ENCODE measurements at regions not wholly inside any gene's neighbourhood (a gene's known extent, or its start where the extent isn't known, plus 50 kb on each side); places are given as distances from the start of the nearest gene placed in this dataset.
A peak's percentile ranks its signal among the peaks of the same experiment; 100 is the strongest.
"Not testable (repeated sequence)": the region's sequence is repeated elsewhere in the genome, so short reads cannot be mapped to it uniquely, and the experiment has no call there.

GRCh38 chr5:131005963-131006684 is 158.9 kb downstream of the HINT1 start:
- DNase-seq (ENCODE audit: low spot score), result peak; percentile 33
- Histone ChIP-seq H3K27me3 (no peaks in the 10 kb centered on the region), H3K4me2 (no peak overlapping the region)

GRCh38 chr5:131001507-131001906 is 163.5 kb downstream of the HINT1 start:
- H3K4me1 ChIP-seq, result no peaks in the 10 kb centered on the region
- H3K9ac ChIP-seq, result no peak overlapping the region
- TF ChIP-seq EZH2phosphoT487 (IDR thresholded peaks at IDR 0.05) (no peak), EZH2 (IDR thresholded peaks at IDR 0.05) (no peak)
- no peak overlapping the region for H3K4me2 ChIP-seq
- no peaks in the 10 kb centered on the region for H3K79me2 ChIP-seq (ENCODE audit: low read depth)
- DNase-seq (ENCODE audit: low spot score), result no peak
- no peaks in the 10 kb centered on the region for H4K20me1 ChIP-seq (ENCODE audit: low read depth)
- no peak overlapping the region for H3K4me3 Mint-ChIP-seq
- H3K4me1 Mint-ChIP-seq, result no peaks in the 10 kb centered on the region
- H3F3A ChIP-seq (ENCODE audit: low read depth), result no peaks in the 10 kb centered on the region
- no peak overlapping the region for H3K27ac ChIP-seq
- no peak overlapping the region for H3K27ac Mint-ChIP-seq
- no peaks in the 10 kb centered on the region for H3K36me3 Mint-ChIP-seq
- H3K9me3 Mint-ChIP-seq, result no peaks in the 10 kb centered on the region
- no peaks in the 10 kb centered on the region for H3K36me3 ChIP-seq
- H2AFZ ChIP-seq (replicated peaks), result no peak overlapping the region
- no peaks in the 10 kb centered on the region for H3K27me3 Mint-ChIP-seq (ENCODE audit: insufficient read depth, low read depth)
- H3K27me3 ChIP-seq, result no peaks in the 10 kb centered on the region
- no peak overlapping the region for H3K4me3 ChIP-seq
- no peaks in the 10 kb centered on the region for H3K9me3 ChIP-seq (ENCODE audit: low read depth)

More at GRCh38 chr5:131005963-131006684, 158.9 kb downstream of the HINT1 start:
- H3K4me1 Mint-ChIP-seq, result no peaks in the 10 kb centered on the region
- Histone ChIP-seq H3K36me3 (no peaks in the 10 kb centered on the region), H3K4me1 (no peaks in the 10 kb centered on the region), H3K9ac (no peak overlapping the region), H3K79me2 (ENCODE audit: low read depth) (no peaks in the 10 kb centered on the region), H3K4me3 (no peak overlapping the region), H4K20me1 (ENCODE audit: low read depth) (no peaks in the 10 kb centered on the region), H2AFZ (replicated peaks) (no peak overlapping the region), H3F3A (ENCODE audit: low read depth) (no peaks in the 10 kb centered on the region), H3K9me3 (ENCODE audit: low read depth) (no peaks in the 10 kb centered on the region), H3K27ac (no peak overlapping the region)
- H3K27ac Mint-ChIP-seq, result no peak overlapping the region
- TF ChIP-seq EZH2phosphoT487 (IDR thresholded peaks at IDR 0.05), result no peak
- no peak for TF ChIP-seq EZH2 (IDR thresholded peaks at IDR 0.05)
- peak; percentile 49 for TF ChIP-seq CTCF (IDR thresholded peaks at IDR 0.05)
- H3K4me3 Mint-ChIP-seq, result no peak overlapping the region
- H3K36me3 Mint-ChIP-seq, result no peaks in the 10 kb centered on the region
- H3K27me3 Mint-ChIP-seq (ENCODE audit: insufficient read depth, low read depth), result no peaks in the 10 kb centered on the region
- H3K9me3 Mint-ChIP-seq, result no peaks in the 10 kb centered on the region

GRCh38 chr5:131000289-131000688 is 164.8 kb downstream of the HINT1 start:
- no peak for DNase-seq (ENCODE audit: low spot score)
- Histone ChIP-seq H3K27ac (no peak overlapping the region), H3K79me2 (ENCODE audit: low read depth) (no peaks in the 10 kb centered on the region), H2AFZ (replicated peaks) (peak overlapping the region; percentile 55), H3K27me3 (no peaks in the 10 kb centered on the region), H3K4me1 (no peaks in the 10 kb centered on the region), H3K9me3 (ENCODE audit: low read depth) (no peaks in the 10 kb centered on the region), H3F3A (ENCODE audit: low read depth) (no peaks in the 10 kb centered on the region), H3K36me3 (no peaks in the 10 kb centered on the region), H4K20me1 (ENCODE audit: low read depth) (no peaks in the 10 kb centered on the region), H3K4me2 (no peak overlapping the region), H3K4me3 (no peak overlapping the region), H3K9ac (no peak overlapping the region)
- H3K9me3 Mint-ChIP-seq, result no peaks in the 10 kb centered on the region
- H3K27me3 Mint-ChIP-seq (ENCODE audit: insufficient read depth, low read depth), result no peaks in the 10 kb centered on the region
- TF ChIP-seq EZH2 (IDR thresholded peaks at IDR 0.05), result no peak
- TF ChIP-seq EZH2phosphoT487 (IDR thresholded peaks at IDR 0.05), result no peak
- no peak for TF ChIP-seq CTCF (IDR thresholded peaks at IDR 0.05)
- no peak overlapping the region for H3K4me3 Mint-ChIP-seq
- no peaks in the 10 kb centered on the region for H3K36me3 Mint-ChIP-seq
- H3K4me1 Mint-ChIP-seq, result no peaks in the 10 kb centered on the region
- no peak overlapping the region for H3K27ac Mint-ChIP-seq

GRCh38 chr5:130996720-130997119 is 168.3 kb downstream of the HINT1 start:
- H3K27me3 ChIP-seq; H3K27ac Mint-ChIP-seq; H3F3A ChIP-seq (ENCODE audit: low read depth); H3K36me3 ChIP-seq; H3K4me3 Mint-ChIP-seq; H3K36me3 Mint-ChIP-seq; H2AFZ ChIP-seq (replicated peaks); H3K9me3 ChIP-seq (ENCODE audit: low read depth); H3K27me3 Mint-ChIP-seq (ENCODE audit: insufficient read depth, low read depth); DNase-seq (ENCODE audit: low spot score); H3K4me1 ChIP-seq; H3K4me1 Mint-ChIP-seq; H3K4me2 ChIP-seq; H3K9ac ChIP-seq; H3K27ac ChIP-seq; H4K20me1 ChIP-seq (ENCODE audit: low read depth); H3K79me2 ChIP-seq (ENCODE audit: low read depth); H3K4me3 ChIP-seq; H3K9me3 Mint-ChIP-seq: not testable (repeated sequence)

Measured in neural progenitor cell (in vitro differentiated cells).